Right lobe of liver (tissue), 4 donors: ENCODE measurements at regions not wholly inside any gene's neighbourhood (a gene's known extent, or its start where the extent isn't known, plus 50 kb on each side); places are given as distances from the start of the nearest gene placed in this dataset.

Experiments used
- POLR2A ChIP-seq: fragments of 450-650 bp; IDR thresholded peaks from one replicate; pipeline ENCODE4 v1.6.1; 2017; ENCODE audit warnings: antibody characterized with exemption, mild to moderate bottlenecking
- TF ChIP-seq, protein P1 (sequence below), 4 donors: fragments of 200-600 bp in 3 of 4; fragments of 450-650 bp in 1 of 4; IDR thresholded peaks; one replicate each; pipeline versions ENCODE4 v1.5.1 to v1.8.0; 2016 to 2022; ENCODE audit warnings: antibody characterized with exemption in 4 of 4, mild to moderate bottlenecking in 2 of 4
- donor health status: DM: no; HTN: no; CAD: no.
- donor health status: DM: no; HTN: no; CAD: no.
- donor health status: DM: no; HTN: yes; CAD: no.

DNA sequence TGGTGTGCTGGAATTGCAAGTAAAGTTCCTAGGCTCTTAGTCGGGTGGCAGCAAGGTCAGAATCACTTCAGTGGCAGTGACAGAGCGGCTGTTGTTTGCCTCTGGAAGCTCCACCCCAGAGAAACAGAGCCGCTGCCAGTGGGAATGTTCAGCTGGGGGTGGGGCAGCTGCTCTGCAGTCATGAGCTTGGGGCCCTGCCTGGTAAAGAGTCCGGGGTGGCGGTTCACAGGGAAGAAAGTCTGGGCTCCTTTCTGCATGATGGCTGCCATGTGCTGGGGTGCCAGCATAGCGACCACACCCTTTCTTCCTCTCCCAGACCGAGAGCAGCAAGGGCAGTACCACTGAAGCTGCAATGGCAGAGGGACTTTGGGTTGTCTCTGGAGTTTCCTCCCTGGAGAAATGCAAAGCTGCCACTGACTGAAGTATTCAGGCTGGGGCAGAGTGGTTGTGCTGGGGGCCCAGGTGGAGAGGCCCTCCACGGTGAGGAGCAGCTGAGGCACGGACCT is 108.8 kb upstream of the CENPE start:
- TF ChIP-seq, protein P1, sequence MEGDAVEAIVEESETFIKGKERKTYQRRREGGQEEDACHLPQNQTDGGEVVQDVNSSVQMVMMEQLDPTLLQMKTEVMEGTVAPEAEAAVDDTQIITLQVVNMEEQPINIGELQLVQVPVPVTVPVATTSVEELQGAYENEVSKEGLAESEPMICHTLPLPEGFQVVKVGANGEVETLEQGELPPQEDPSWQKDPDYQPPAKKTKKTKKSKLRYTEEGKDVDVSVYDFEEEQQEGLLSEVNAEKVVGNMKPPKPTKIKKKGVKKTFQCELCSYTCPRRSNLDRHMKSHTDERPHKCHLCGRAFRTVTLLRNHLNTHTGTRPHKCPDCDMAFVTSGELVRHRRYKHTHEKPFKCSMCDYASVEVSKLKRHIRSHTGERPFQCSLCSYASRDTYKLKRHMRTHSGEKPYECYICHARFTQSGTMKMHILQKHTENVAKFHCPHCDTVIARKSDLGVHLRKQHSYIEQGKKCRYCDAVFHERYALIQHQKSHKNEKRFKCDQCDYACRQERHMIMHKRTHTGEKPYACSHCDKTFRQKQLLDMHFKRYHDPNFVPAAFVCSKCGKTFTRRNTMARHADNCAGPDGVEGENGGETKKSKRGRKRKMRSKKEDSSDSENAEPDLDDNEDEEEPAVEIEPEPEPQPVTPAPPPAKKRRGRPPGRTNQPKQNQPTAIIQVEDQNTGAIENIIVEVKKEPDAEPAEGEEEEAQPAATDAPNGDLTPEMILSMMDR (IDR thresholded peaks at IDR 0.05) = no peak
- TF ChIP-seq POLR2A = no peak
